GM18519 (cell line): ENCODE measurements at regions not wholly inside any gene's neighbourhood (a gene's known extent, or its start where the extent isn't known, plus 50 kb on each side); places are given as distances from the start of the nearest gene placed in this dataset.

Experiments
- ATAC-seq: cut with Tn5 transposase; IDR thresholded peaks from one replicate; pipeline ENCODE4 v1.9.1; 2021; ENCODE audit warnings: mild to moderate bottlenecking, moderate library complexity; ENCODE audit not compliant: unreplicated experiment, low FRiP score

DNA sequence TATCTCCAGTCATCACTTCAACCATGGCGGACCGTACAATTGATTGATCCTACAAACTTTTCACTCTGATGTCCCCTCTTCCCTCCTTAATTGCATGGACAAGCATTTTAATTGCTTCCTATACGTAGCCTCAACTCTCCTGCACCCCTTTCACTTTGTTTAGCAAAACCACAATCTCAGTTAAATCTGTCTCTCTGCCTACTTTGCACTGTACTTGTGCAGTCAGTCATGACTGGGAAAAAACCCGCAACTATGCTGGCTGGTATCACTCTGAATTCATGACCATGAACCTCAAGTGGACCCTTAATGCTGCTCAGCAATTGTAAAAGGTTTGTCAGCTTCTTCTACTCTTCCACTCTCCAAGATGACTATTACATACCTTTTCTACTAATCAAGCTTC lies 51.7 kb upstream of the AFF2 start:
- ATAC-seq, result peak; percentile 71
